ENCODE measurements at regions not wholly inside any gene's neighbourhood (a gene's known extent, or its start where the extent isn't known, plus 50 kb on each side); places are given as distances from the start of the nearest gene placed in this dataset.

DNA sequence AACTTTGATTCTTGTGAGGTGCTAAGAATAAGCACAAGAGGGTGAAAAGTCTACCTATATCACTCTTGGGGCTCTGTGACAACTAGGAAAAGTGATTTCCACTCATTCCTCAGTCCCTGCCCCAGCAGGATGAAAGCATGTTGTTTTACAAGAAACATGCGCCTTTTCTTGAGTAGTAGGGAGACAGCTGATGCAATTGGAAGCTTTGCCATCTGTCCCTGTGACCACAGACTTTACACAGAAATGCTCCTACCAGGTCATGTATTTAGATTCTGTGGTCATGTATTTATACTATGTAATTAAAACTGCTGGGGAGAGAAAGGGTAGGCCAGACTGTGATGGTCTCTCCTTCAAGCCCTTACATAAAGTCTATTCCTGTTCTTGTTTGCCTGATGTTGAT, 445.5 kb downstream of the PTPRC start:
- POLR2A ChIA-PET = no interaction called here

DNA sequence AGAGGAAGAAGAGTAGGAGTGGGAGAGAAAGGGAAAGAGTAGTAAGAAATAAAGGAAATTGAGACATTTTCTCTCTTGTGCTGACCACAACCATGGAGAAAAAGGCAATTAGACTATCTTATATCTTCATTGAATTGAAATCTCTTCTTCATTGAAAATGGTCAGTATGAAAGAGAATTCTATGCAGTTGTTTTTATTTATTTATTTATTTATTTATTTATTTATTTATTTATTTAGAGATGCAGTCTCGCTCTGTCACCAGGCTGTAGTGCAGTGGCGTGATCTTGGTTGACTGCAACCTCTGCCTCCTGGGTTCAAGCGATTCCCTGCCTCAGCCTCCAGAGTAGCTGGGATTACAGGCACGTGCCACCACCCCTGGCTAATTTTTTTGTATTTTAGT, 447.1 kb downstream of the PTPRC start:
- ChIA-PET POLR2A (no interaction called here), CTCF (no interaction called here)
- Histone ChIP-seq H3K9me3 (ENCODE audit: control insufficient read depth, insufficient read depth, low read depth, low read length) (no peaks in the 10 kb centered on the region), H3K27ac (ENCODE audit: extremely low read depth, low read depth, low read length) (no peak overlapping the region), H3K4me3 (ENCODE audit: low read depth, low read length) (no peak overlapping the region), H3K4me1 (ENCODE audit: control insufficient read depth, insufficient read depth, low read length) (no peaks in the 10 kb centered on the region), H3K36me3 (ENCODE audit: control insufficient read depth in 2 of 2, insufficient read depth in 1 of 2, low read length in 2 of 2) (no peaks in the 10 kb centered on the region)
- peak; percentile 62 for TF ChIP-seq ZNF623 (tag by site-specific recombination; IDR thresholded peaks at IDR 0.05)
- TF ChIP-seq, protein P1, sequence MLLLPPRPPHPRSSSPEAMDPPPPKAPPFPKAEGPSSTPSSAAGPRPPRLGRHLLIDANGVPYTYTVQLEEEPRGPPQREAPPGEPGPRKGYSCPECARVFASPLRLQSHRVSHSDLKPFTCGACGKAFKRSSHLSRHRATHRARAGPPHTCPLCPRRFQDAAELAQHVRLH (tag by site-specific recombination; IDR thresholded peaks at IDR 0.05) = no peak
- 0 out of 2 replicates have a peak, but pooled peaks have one; percentile 45 for TF ChIP-seq ZNF558 (tag by site-specific recombination; IDR thresholded peaks at IDR 0.05)
- peak; percentile 87 for TF ChIP-seq ZNF555 (tag by site-specific recombination; conservative IDR thresholded peaks at IDR 0.05)
- TF ChIP-seq PRDM1 (tag by site-specific recombination; IDR thresholded peaks at IDR 0.05) = no peak
- peak; percentile 75 for TF ChIP-seq ZBTB11 (tag by site-specific recombination; conservative IDR thresholded peaks at IDR 0.05; ENCODE audit: low read depth)
- no peak for TF ChIP-seq HOXD13 (CRISPR knock-in tag; IDR thresholded peaks at IDR 0.05; ENCODE audit: borderline replicate concordance)
- TF ChIP-seq ZNF404 (tag by site-specific recombination; IDR thresholded peaks at IDR 0.05) = peak; percentile 59; the same call in 1 of the 2 replicates
- peak; percentile 59; the same call in 1 of the 2 replicates for TF ChIP-seq ZNF202 (tag by site-specific recombination; IDR thresholded peaks at IDR 0.05; ENCODE audit: borderline replicate concordance)
- TF ChIP-seq ZNF433 (tag by site-specific recombination; IDR thresholded peaks at IDR 0.05; ENCODE audit: low read depth) = peak; percentile 78
- peak; percentile 88 for TF ChIP-seq ZNF394 (tag by site-specific recombination; IDR thresholded peaks at IDR 0.05; ENCODE audit: borderline replicate concordance)
- no peak for TF ChIP-seq ZNF626 (tag by site-specific recombination; IDR thresholded peaks at IDR 0.05)
- peak; percentile 66 for TF ChIP-seq ZNF510 (tag by site-specific recombination; IDR thresholded peaks at IDR 0.05; ENCODE audit: insufficient replicate concordance)
- TF ChIP-seq ZNF37A (tag by site-specific recombination; IDR thresholded peaks at IDR 0.05) = no peak
- TF ChIP-seq YY2 (tag by site-specific recombination; IDR thresholded peaks at IDR 0.05) = no peak
- 0 out of 2 replicates have a peak, but pooled peaks have one; percentile 63 for TF ChIP-seq ZNF138 (tag by site-specific recombination; IDR thresholded peaks at IDR 0.05; ENCODE audit: borderline replicate concordance)

More for the DNA sequence above, 445.5 kb downstream of the PTPRC start:
- Histone ChIP-seq H3K4me1 (ENCODE audit: control insufficient read depth, insufficient read depth, low read length) (no peaks in the 10 kb centered on the region), H3K4me3 (ENCODE audit: low read depth, low read length) (no peak overlapping the region), H3K36me3 (ENCODE audit: control insufficient read depth in 2 of 2, insufficient read depth in 1 of 2, low read length in 2 of 2) (no peaks in the 10 kb centered on the region), H3K27ac (ENCODE audit: extremely low read depth, low read depth, low read length) (no peak overlapping the region), H3K9me3 (ENCODE audit: control insufficient read depth, insufficient read depth, low read depth, low read length) (no peaks in the 10 kb centered on the region)
- TF ChIP-seq OSR2 (tag by site-specific recombination; IDR thresholded peaks at IDR 0.05) = no peak
- TF ChIP-seq SCRT1 (tag by site-specific recombination; IDR thresholded peaks at IDR 0.05; ENCODE audit: borderline replicate concordance) = no peak
- TF ChIP-seq ZNF639 (tag by site-specific recombination; IDR thresholded peaks at IDR 0.05) = no peak
- no peak for TF ChIP-seq HOXC10 (CRISPR knock-in tag; IDR thresholded peaks at IDR 0.05)
- no peak for TF ChIP-seq ZNF2 (tag by site-specific recombination; IDR thresholded peaks at IDR 0.05)
- TF ChIP-seq SP3 (tag by site-specific recombination; IDR thresholded peaks at IDR 0.05) = no peak
- no peak for TF ChIP-seq ZNF544 (tag by site-specific recombination; IDR thresholded peaks at IDR 0.05)
- no peak for TF ChIP-seq ZNF132 (tag by site-specific recombination; IDR thresholded peaks at IDR 0.05; ENCODE audit: borderline replicate concordance)
- no peak for TF ChIP-seq ZSCAN23 (tag by site-specific recombination; IDR thresholded peaks at IDR 0.05)
- no peak for TF ChIP-seq ZNF121 (tag by site-specific recombination; IDR thresholded peaks at IDR 0.05)
- no peak for TF ChIP-seq ZNF670 (tag by site-specific recombination; IDR thresholded peaks at IDR 0.05; ENCODE audit: low read depth)
- TF ChIP-seq ZNF184 (tag by site-specific recombination; IDR thresholded peaks at IDR 0.05) = no peak
- no peak for TF ChIP-seq GLIS1 (tag by site-specific recombination; IDR thresholded peaks at IDR 0.05)
- TF ChIP-seq SALL2 (tag by site-specific recombination; IDR thresholded peaks at IDR 0.05; ENCODE audit: borderline replicate concordance) = no peak
- no peak for TF ChIP-seq ZNF704 (tag by site-specific recombination; IDR thresholded peaks at IDR 0.05)
- TF ChIP-seq ZNF433 (tag by site-specific recombination; IDR thresholded peaks at IDR 0.05; ENCODE audit: low read depth) = no peak
- TF ChIP-seq ZNF558 (tag by site-specific recombination; IDR thresholded peaks at IDR 0.05) = no peak
- CTCF ChIA-PET = interaction anchor here (1.0 kb wide), 1 partner anchor 29 kb away, joined by 3 read pairs; no protein-coding TSS in a partner anchor

All from HEK293 (cell line).